A549 (cell line): ENCODE measurements at regions not wholly inside any gene's neighbourhood (a gene's known extent, or its start where the extent isn't known, plus 50 kb on each side); places are given as distances from the start of the nearest gene placed in this dataset.

Experiments
- CTCF ChIP-seq: fragments of >200 bp; sonication (Bioruptor Twin); formaldehyde crosslinking; IDR thresholded peaks from 3 replicates; pipeline ENCODE4 v1.5.1; 2016
- E2F6 ChIP-seq: IDR thresholded peaks from 2 replicates; pipeline ENCODE4 v1.6.1; 2012; ENCODE audit warnings: low read depth, borderline replicate concordance
- MAX ChIP-seq: IDR thresholded peaks from 2 replicates; pipeline ENCODE4 v1.6.1; 2012
- RAD21 ChIP-seq, 2 experiments: fragments of >200 bp in 1 of 2; sonication (Bioruptor Twin) in 1 of 2; formaldehyde crosslinking in 1 of 2; IDR thresholded peaks in 1 of 2; conservative IDR thresholded peaks in 1 of 2; 2 replicates in 1 of 2; 3 replicates in 1 of 2; pipeline ENCODE4 v1.6.1; 2012 to 2018; ENCODE audit warnings: inconsistent platforms in 1 of 2

GRCh38 chr1:218200979-218201378 lies 84.1 kb upstream of the RRP15 start:
- TF ChIP-seq CTCF (no peak), MAX (no peak), RAD21 (conservative IDR thresholded peaks at IDR 0.05 in 1 of 2, IDR thresholded peaks at IDR 0.05 in 1 of 2) (no peak), E2F6 (no peak)
